ENCODE measurements at regions not wholly inside any gene's neighbourhood (a gene's known extent, or its start where the extent isn't known, plus 50 kb on each side); places are given as distances from the start of the nearest gene placed in this dataset.
"Not testable (repeated sequence)": the region's sequence is repeated elsewhere in the genome, so short reads cannot be mapped to it uniquely, and the experiment has no call there.

- DNase-seq (ENCODE audit: low read depth in 4 of 4, low spot score in 2 of 4) = no peak
These were observed 89.5 kb downstream of the ZNF467 start for GRCh38 chr7:149683898-149684297.

GRCh38 chr7:149683181-149683580 lies 90.2 kb downstream of the ZNF467 start:
- no peak for DNase-seq (ENCODE audit: low read depth in 4 of 4, low spot score in 2 of 4)

GRCh38 chr7:149682038-149682437 lies 91.3 kb downstream of the ZNF467 start:
- DNase-seq (ENCODE audit: low read depth in 4 of 4, low spot score in 2 of 4) = no peak

GRCh38 chr7:149681274-149681673 lies 92.1 kb downstream of the ZNF467 start:
- DNase-seq (ENCODE audit: low read depth in 4 of 4, low spot score in 2 of 4) = no peak

- no peak for DNase-seq (ENCODE audit: low read depth in 4 of 4, low spot score in 2 of 4)
These were observed 92.9 kb downstream of the ZNF467 start for GRCh38 chr7:149680331-149681025.

GRCh38 chr7:149674728-149675385 lies 98.5 kb downstream of the ZNF467 start:
- not testable (repeated sequence) for DNase-seq (ENCODE audit: low read depth in 4 of 4, low spot score in 2 of 4)

- DNase-seq (ENCODE audit: low read depth in 4 of 4, low spot score in 2 of 4) = no peak
These were observed 100.4 kb downstream of the ZNF467 start for GRCh38 chr7:149673006-149673405.

GRCh38 chr7:149670288-149670687 lies 103.1 kb downstream of the ZNF467 start:
- DNase-seq (ENCODE audit: low read depth in 4 of 4, low spot score in 2 of 4) = no peak

- DNase-seq (ENCODE audit: low read depth in 4 of 4, low spot score in 2 of 4) = no peak
These were observed 104.1 kb downstream of the ZNF467 start for GRCh38 chr7:149669121-149669818.

- DNase-seq (ENCODE audit: low read depth in 4 of 4, low spot score in 2 of 4) = no peak
These were observed 106.9 kb downstream of the ZNF467 start for GRCh38 chr7:149666360-149666945.

- not testable (repeated sequence) for DNase-seq (ENCODE audit: low read depth in 4 of 4, low spot score in 2 of 4)
These were observed 107.8 kb downstream of the ZNF467 start for GRCh38 chr7:149665618-149666017.

- DNase-seq (ENCODE audit: low read depth in 4 of 4, low spot score in 2 of 4) = no peak
These were observed 108.7 kb downstream of the ZNF467 start for GRCh38 chr7:149664666-149665065.

- no peak for DNase-seq (ENCODE audit: low read depth in 4 of 4, low spot score in 2 of 4)
These were observed 109.2 kb downstream of the ZNF467 start for GRCh38 chr7:149664176-149664575.

- no peak for DNase-seq (ENCODE audit: low read depth in 4 of 4, low spot score in 2 of 4)
These were observed 110.7 kb downstream of the ZNF467 start for GRCh38 chr7:149662591-149663095.

GRCh38 chr7:149655784-149656183 lies 117.6 kb downstream of the ZNF467 start:
- DNase-seq (ENCODE audit: low read depth in 4 of 4, low spot score in 2 of 4) = no peak

- DNase-seq (ENCODE audit: low read depth in 4 of 4, low spot score in 2 of 4) = no peak
These were observed 118.8 kb downstream of the ZNF467 start for GRCh38 chr7:149654588-149654987.

GRCh38 chr7:149650190-149650589 lies 123.2 kb downstream of the ZNF467 start:
- not testable (repeated sequence) for DNase-seq (ENCODE audit: low read depth in 4 of 4, low spot score in 2 of 4)

GRCh38 chr7:149644754-149645153 lies 128.6 kb downstream of the ZNF467 start:
- no peak for DNase-seq (ENCODE audit: low read depth in 4 of 4, low spot score in 2 of 4)

- no peak for DNase-seq (ENCODE audit: low read depth in 4 of 4, low spot score in 2 of 4)
These were observed 130.8 kb downstream of the ZNF467 start for GRCh38 chr7:149642589-149642988.

GRCh38 chr7:149638566-149639320 lies 134.6 kb downstream of the ZNF467 start:
- DNase-seq (ENCODE audit: low read depth in 4 of 4, low spot score in 2 of 4) = no peak

Data from left renal cortex interstitium (tissue), 4 donors.